BLaER1 (cell line): ENCODE measurements at regions not wholly inside any gene's neighbourhood (a gene's known extent, or its start where the extent isn't known, plus 50 kb on each side); places are given as distances from the start of the nearest gene placed in this dataset.
"Not testable (repeated sequence)": the region's sequence is repeated elsewhere in the genome, so short reads cannot be mapped to it uniquely, and the experiment has no call there.

ENCODE experiments used
- H3K27ac ChIP-seq: shearing (Covaris generic); formaldehyde crosslinking; 2 replicates; pipeline ENCODE4 v1.8.1; 2022
- H3K27me3 ChIP-seq: shearing (Covaris generic); formaldehyde crosslinking; 2 replicates; pipeline ENCODE4 v1.8.1; 2022
- H3K36me3 ChIP-seq: shearing (Covaris generic); formaldehyde crosslinking; 2 replicates; pipeline ENCODE4 v1.8.1; 2022
- H3K4me1 ChIP-seq: shearing (Covaris generic); formaldehyde crosslinking; 2 replicates; pipeline ENCODE4 v1.8.1; 2022
- H3K4me2 ChIP-seq: shearing (Covaris generic); formaldehyde crosslinking; 2 replicates; pipeline ENCODE4 v1.8.1; 2022
- H3K4me3 ChIP-seq: shearing (Covaris generic); formaldehyde crosslinking; 2 replicates; pipeline ENCODE4 v1.8.1; 2022
- H3K9ac ChIP-seq: shearing (Covaris generic); formaldehyde crosslinking; 2 replicates; pipeline ENCODE4 v1.8.1; 2022
- H3K9me3 ChIP-seq: shearing (Covaris generic); formaldehyde crosslinking; 2 replicates; pipeline ENCODE4 v1.8.1; 2022
- H4K20me1 ChIP-seq: shearing (Covaris generic); formaldehyde crosslinking; 2 replicates; pipeline ENCODE4 v1.8.1; 2022
- Cebpa-rat ChIP-seq: shearing (Covaris generic); IDR thresholded peaks from 2 replicates; pipeline ENCODE4 v1.8.1; 2022

DNA sequence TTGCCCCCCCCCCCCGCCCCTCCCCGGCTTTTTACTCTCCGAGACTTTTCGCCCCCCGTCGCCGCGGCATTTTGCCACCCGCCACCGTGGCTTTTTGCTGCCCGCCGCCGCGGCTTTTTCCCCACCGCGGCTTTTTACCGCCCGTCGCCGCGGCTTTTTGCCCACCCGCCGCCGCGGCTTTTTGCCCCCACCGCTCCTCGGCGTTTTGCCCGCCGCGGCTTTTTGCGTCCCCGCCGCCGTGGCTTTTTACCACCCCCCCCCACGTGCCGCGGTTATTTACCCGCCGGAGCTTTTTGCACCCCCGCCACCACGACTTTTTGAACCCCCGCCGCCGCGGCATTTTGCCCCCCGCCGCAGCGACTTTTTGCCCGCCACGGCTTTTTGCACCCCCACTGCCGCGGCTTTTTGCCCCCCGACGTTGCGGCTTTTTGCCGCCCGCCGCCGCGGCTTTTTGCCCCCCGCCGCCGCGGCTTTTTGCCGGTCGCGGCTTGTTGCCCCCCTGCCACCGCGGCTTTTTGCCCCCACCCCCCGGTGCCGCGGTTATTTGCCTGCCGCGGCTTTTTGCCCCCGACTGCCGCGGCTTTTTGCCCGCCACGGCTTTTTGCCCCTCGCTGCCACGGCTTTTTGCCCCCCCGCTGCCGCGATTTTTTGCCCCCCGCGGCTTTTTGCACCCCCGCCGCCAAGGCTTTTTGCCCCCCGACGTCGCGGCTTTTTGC lies 461.1 kb downstream of the ZNF33B start:
- Histone ChIP-seq H3K9ac (no peak overlapping the region), H3K4me3 (peak overlapping the region; percentile 41; the same call in 1 of the 2 replicates), H3K4me1 (no peaks in the 10 kb centered on the region), H3K4me2 (peak overlapping the region; percentile 53), H3K36me3 (no peaks in the 10 kb centered on the region), H3K27me3 (peaks cover 70% of the 10 kb centered on the region), H3K27ac (no peak overlapping the region), H4K20me1 (0 out of 2 replicates have a peak, but pooled peaks cover 7% of the 10 kb centered on the region), H3K9me3 (no peaks in the 10 kb centered on the region)
- no peak for TF ChIP-seq Cebpa-rat

DNA sequence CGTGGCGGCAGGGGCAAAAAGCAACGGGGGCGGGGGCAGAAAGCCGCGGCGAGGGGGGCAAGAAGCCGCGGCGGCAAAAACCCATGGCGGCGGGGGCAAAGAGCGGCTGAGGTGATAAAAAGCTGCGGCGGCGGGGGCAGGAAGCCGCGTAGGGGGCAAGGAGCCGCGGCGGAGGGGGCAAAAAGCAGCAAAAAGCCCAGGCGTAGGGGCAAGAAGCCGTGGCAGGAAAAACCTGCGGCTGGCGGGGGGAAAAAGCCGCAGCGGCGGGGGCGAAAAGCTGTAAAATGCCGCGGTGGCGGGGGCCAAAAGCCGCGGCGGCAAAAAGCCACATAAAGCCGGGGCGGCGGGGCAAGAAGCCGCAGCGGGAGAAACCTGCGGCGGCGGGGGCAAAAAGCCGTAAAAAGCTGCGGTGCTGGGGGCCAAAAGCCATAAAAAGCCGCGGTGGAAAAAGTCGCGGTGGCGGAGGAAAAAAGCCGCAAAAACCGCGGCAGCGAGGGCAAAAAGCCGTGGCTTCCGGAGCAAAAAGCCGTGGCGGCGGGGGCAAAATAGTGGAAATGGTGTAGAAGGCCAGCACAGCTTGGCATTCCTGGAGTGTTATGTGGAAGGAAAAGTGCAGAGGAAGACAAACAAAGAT lies 487.8 kb downstream of the ZNF33B start:
- Histone ChIP-seq H3K9ac (no peak overlapping the region), H3K4me3 (no peak overlapping the region), H3K9me3 (peaks cover 26% of the 10 kb centered on the region), H4K20me1 (no peaks in the 10 kb centered on the region), H3K36me3 (no peaks in the 10 kb centered on the region), H3K27me3 (no peaks in the 10 kb centered on the region), H3K4me1 (no peaks in the 10 kb centered on the region), H3K27ac (no peak overlapping the region), H3K4me2 (no peak overlapping the region)
- no peak for TF ChIP-seq Cebpa-rat

DNA sequence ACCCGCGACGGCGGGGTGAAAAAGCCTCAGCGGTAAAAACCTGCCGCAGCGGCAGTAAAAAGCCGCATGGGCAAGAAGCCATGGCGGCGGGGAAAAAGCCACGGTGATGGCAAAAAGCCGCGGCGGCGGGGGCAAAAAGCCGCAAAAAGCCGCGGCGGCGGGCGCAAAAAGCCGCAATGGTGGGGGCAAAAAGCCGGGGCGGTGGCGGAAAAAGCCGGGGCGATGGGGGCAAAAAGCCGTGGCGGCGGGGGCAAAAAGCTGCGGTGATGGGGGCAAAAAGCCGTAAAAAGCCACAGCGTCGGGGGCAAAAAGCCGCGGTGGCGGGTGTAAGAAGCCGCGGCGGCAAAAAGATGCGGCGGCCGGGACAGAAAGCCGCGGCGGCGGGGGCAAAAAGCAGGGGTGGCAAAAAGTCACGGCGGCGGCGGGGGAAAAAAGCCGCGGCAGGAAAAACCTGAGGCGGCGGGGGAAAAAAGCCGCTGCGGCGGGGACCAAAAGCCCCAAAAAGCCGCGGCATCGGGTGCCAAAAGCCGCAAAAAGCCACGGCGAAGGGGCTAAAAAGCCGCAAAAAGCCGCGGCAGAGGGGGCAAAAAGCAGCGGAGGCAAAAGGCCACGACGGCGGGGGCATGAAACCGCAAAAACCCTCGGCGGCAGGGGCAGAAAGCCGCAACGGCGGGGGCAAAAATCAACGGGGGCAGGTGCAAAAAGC lies 488.5 kb downstream of the ZNF33B start:
- Histone ChIP-seq H3K9me3 (peaks cover 26% of the 10 kb centered on the region), H3K36me3 (no peaks in the 10 kb centered on the region), H3K4me1 (no peaks in the 10 kb centered on the region), H3K9ac (no peak overlapping the region), H3K4me3 (0 out of 2 replicates have a peak overlapping the region, but pooled peaks have one; percentile 22), H4K20me1 (no peaks in the 10 kb centered on the region), H3K27me3 (no peaks in the 10 kb centered on the region), H3K27ac (no peak overlapping the region), H3K4me2 (no peak overlapping the region)
- no peak for TF ChIP-seq Cebpa-rat

DNA sequence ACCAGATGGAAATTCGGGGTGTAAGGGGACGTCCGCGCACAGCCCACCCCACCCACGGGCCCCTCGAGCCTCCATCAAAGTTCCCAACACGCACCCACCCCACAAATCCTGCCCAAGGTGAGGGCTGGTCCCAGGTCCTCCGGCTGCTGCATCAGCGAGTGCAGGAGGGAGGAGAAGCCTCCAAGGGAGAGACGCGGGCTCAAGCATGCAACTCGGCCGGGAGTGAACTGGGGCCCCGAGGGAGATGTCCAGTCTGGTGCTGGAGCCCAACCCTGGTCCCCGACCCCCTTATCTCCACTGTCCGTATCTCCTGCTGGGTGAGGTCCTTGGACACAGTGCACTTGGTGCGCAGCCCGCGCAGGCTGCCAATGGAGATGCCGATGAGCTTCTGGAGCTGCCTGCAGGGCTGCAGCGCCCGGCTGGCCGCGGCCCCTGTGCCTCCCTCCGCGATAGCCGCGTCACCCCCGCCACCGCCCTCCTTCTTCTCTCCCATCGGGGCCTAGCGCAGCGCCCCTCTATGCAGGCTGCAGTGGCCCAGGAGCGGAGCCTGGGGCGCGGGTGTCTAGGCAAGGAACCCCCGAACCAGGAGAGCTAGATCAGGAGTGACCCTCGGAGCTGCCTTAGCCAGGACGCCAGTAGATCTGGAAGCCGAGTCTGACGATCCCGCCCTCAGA lies 489.2 kb downstream of the ZNF33B start:
- H3K27me3 ChIP-seq: no peaks in the 10 kb centered on the region
- H3K4me1 ChIP-seq: no peaks in the 10 kb centered on the region
- no peak overlapping the region for H3K27ac ChIP-seq
- peaks cover 26% of the 10 kb centered on the region for H3K9me3 ChIP-seq
- no peaks in the 10 kb centered on the region for H4K20me1 ChIP-seq
- 0 out of 2 replicates have a peak overlapping the region, but pooled peaks have one; percentile 22 for H3K4me3 ChIP-seq
- no peaks in the 10 kb centered on the region for H3K36me3 ChIP-seq
- no peak for TF ChIP-seq Cebpa-rat
- no peak overlapping the region for H3K4me2 ChIP-seq
- H3K9ac ChIP-seq: no peak overlapping the region

DNA sequence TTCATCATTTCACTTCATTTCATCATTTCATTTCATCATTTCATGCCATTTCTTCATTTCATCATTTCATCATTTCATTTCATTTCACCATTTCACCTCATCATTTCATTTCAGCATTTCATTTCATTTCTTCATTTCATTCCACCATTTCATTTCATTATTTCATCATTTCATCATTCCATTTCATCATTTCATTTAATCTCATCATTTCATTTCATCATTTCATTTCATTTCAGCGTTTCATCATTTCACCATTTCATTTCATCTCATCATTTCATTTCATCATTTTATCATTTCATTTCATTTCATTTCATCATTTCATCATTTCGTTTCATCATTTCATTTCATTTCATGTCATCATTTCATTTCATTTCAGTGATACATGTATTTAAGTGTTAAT lies 492.2 kb downstream of the ZNF33B start:
- peaks cover 26% of the 10 kb centered on the region for H3K9me3 ChIP-seq
- not testable (repeated sequence) for H3K4me2 ChIP-seq, H3K27ac ChIP-seq, H3K4me3 ChIP-seq, H3K9ac ChIP-seq, H3K4me1 ChIP-seq, H3K36me3 ChIP-seq, H3K27me3 ChIP-seq, H4K20me1 ChIP-seq

DNA sequence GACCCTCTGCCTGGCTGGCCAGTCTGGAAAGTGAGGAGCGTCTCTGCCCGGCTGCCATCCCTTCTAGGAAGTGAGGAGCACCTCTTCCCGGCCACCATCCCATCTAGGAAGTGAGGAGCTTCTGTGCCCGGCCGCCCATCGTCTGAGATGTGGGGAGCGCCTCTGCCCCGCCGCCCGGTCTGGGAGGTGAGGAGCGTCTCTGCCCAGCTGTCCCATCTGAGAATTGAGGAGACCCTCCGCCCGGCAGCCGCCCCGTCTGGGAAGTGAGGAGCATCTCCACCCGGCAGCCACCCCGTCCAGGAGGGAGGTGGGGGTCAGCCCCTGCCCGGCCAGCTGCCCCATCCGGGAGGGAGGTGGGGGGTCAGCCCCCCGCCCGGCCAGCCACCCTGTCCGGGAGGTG lies 500.3 kb downstream of the ZNF33B start:
- H3K27ac ChIP-seq, H3K4me3 ChIP-seq, H3K9ac ChIP-seq, H3K4me1 ChIP-seq, H3K4me2 ChIP-seq, H3K9me3 ChIP-seq, H3K27me3 ChIP-seq, H3K36me3 ChIP-seq, H4K20me1 ChIP-seq: not testable (repeated sequence)

DNA sequence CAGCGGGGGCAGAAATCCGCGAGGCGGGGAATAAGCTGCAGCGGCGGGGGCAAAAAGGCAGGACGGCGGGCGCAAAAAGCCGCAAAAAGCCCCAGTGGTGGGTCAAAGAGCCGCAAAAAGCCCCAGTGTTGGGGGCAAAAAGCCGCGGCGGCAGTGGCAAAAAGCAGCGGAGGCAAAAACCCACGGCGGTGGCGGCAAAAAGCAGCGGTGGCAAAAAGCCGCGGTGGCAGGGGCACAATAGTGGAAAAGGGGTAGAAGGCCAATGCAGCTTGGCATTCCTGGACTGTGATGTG lies 525.3 kb downstream of the ZNF33B start:
- Histone ChIP-seq H3K4me3 (no peak overlapping the region), H4K20me1 (no peaks in the 10 kb centered on the region), H3K27ac (no peak overlapping the region), H3K4me2 (no peak overlapping the region), H3K36me3 (no peaks in the 10 kb centered on the region), H3K4me1 (no peaks in the 10 kb centered on the region), H3K27me3 (no peaks in the 10 kb centered on the region), H3K9ac (no peak overlapping the region), H3K9me3 (peaks cover 26% of the 10 kb centered on the region)
- no peak for TF ChIP-seq Cebpa-rat

DNA sequence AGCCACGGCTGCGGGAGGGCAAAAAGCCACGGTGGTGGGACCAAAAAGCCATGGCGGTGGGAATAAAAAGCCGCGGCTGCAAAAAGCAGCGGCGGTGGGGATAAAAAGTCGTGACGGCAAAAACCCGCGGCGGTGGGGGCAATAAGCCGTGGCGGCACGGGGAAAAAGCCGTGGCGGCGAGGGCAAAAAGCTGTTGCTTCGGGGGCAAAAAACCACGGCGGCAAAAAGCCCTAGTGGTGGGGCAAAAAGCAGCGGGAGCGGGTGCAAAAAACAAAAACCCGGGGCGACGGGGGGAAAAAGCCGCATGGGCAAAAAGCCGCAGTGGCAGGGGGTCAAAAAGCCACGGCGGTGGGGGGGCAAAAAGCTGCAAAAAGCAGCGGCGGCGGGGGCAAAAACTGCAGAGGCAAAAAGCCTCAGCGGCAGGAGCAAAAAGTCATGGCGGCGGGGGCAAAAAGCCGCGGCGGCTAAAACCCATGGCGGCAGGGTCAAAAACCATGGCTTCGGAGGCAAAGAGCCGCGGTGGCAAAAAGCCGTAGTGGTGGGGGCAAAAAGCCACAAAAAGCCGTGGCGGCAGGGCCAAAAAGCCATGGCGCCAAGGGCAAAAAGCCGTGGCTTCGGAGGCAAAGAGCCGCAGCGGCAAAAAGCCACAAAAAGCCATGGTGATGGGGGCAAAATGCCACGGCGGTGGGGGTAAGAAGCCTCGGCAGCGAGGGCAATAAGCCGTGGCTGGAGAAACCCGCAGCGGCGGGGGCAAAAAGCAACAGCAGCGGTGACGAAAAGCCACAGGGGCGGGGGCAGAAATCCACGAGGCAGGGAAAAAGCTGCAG lies 525.8 kb downstream of the ZNF33B start:
- TF ChIP-seq Cebpa-rat: no peak
- Histone ChIP-seq H3K9ac (no peak overlapping the region), H3K4me1 (no peaks in the 10 kb centered on the region), H3K4me3 (no peak overlapping the region), H3K27me3 (no peaks in the 10 kb centered on the region), H3K27ac (no peak overlapping the region), H3K9me3 (peaks cover 26% of the 10 kb centered on the region), H3K4me2 (no peak overlapping the region), H4K20me1 (no peaks in the 10 kb centered on the region), H3K36me3 (no peaks in the 10 kb centered on the region)

DNA sequence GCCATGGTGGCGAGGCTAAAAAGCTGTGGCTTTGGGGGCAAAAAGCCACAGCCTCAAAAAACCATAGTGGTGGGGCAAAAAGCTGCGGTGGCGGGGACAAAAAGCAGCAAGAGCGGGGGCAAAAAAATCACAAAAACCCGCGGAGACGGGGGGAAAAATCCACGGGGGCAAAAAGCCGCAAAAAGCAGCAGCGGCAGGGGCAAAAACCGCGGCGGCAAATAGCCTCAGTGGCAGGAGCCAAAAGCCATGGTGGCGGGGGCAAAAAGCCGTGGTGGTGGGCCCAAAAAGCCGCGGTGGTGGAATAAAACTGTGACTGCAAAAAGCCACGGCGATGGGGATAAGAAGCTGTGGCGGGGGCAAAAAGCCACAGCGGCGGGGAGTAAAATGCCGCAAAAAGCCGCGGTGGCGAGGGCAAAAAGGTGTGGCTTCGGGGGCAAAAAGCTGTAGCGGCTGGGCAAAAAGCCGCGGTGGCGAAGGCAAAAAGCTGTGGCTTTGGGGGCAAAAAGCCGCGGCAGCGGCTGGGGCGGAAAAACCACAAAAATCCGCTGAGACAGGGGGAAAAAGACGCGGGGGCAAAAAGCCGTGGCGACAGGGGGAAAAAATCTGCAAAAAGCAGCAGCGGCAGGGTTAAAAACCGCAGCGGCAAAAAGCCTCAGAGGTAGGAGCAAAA lies 526.6 kb downstream of the ZNF33B start:
- TF ChIP-seq Cebpa-rat: no peak

More for the DNA sequence above, 526.6 kb downstream of the ZNF33B start:
- Histone ChIP-seq H3K4me3 (no peak overlapping the region), H3K27me3 (no peaks in the 10 kb centered on the region), H3K27ac (no peak overlapping the region), H3K4me1 (no peaks in the 10 kb centered on the region), H3K36me3 (no peaks in the 10 kb centered on the region), H3K4me2 (no peak overlapping the region), H4K20me1 (no peaks in the 10 kb centered on the region), H3K9ac (no peak overlapping the region), H3K9me3 (peaks cover 26% of the 10 kb centered on the region)
